ENCODE measurements at regions not wholly inside any gene's neighbourhood (a gene's known extent, or its start where the extent isn't known, plus 50 kb on each side); places are given as distances from the start of the nearest gene placed in this dataset.

GRCh38 chr4:184275766-184276165 lies 58.1 kb upstream of the ENPP6 start:
- no TSS peak for BruUV-seq (replicated peaks)
- ATAC-seq (ENCODE audit: low read depth) (no peak), DNase-seq (peak; percentile 33)
- no peaks in the 10 kb centered on the region for H3K36me3 ChIP-seq (ENCODE audit: control insufficient read depth, insufficient read depth, low read length)
- TF ChIP-seq NFE2L2 (IDR thresholded peaks at IDR 0.05; ENCODE audit: low read depth, low read length) (no peak), FOS (IDR thresholded peaks at IDR 0.05; ENCODE audit: low read depth, low read length) (no peak), CHD1 (IDR thresholded peaks at IDR 0.05; ENCODE audit: low read depth, low read length) (no peak), MAZ (IDR thresholded peaks at IDR 0.05; ENCODE audit: borderline replicate concordance, low read depth, low read length) (no peak), MXI1 (IDR thresholded peaks at IDR 0.05; ENCODE audit: borderline replicate concordance, low read depth, low read length) (no peak), RFX5 (IDR thresholded peaks at IDR 0.05; ENCODE audit: low read depth, low read length) (no peak), POLR2A (IDR thresholded peaks at IDR 0.05; ENCODE audit: low read depth, low read length) (no peak), CEBPB (IDR thresholded peaks at IDR 0.05; ENCODE audit: low read depth, low read length) (no peak), RAD21 (IDR thresholded peaks at IDR 0.05; ENCODE audit: low read length) (no peak)
- TF ChIP-seq, protein P1, sequence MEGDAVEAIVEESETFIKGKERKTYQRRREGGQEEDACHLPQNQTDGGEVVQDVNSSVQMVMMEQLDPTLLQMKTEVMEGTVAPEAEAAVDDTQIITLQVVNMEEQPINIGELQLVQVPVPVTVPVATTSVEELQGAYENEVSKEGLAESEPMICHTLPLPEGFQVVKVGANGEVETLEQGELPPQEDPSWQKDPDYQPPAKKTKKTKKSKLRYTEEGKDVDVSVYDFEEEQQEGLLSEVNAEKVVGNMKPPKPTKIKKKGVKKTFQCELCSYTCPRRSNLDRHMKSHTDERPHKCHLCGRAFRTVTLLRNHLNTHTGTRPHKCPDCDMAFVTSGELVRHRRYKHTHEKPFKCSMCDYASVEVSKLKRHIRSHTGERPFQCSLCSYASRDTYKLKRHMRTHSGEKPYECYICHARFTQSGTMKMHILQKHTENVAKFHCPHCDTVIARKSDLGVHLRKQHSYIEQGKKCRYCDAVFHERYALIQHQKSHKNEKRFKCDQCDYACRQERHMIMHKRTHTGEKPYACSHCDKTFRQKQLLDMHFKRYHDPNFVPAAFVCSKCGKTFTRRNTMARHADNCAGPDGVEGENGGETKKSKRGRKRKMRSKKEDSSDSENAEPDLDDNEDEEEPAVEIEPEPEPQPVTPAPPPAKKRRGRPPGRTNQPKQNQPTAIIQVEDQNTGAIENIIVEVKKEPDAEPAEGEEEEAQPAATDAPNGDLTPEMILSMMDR (conservative IDR thresholded peaks at IDR 0.05; ENCODE audit: low read depth, low read length) = no peak
- TF ChIP-seq, protein P2, sequence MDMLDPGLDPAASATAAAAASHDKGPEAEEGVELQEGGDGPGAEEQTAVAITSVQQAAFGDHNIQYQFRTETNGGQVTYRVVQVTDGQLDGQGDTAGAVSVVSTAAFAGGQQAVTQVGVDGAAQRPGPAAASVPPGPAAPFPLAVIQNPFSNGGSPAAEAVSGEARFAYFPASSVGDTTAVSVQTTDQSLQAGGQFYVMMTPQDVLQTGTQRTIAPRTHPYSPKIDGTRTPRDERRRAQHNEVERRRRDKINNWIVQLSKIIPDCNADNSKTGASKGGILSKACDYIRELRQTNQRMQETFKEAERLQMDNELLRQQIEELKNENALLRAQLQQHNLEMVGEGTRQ (IDR thresholded peaks at IDR 0.05; ENCODE audit: low read depth, low read length) = no peak
- TF ChIP-seq, protein P3, sequence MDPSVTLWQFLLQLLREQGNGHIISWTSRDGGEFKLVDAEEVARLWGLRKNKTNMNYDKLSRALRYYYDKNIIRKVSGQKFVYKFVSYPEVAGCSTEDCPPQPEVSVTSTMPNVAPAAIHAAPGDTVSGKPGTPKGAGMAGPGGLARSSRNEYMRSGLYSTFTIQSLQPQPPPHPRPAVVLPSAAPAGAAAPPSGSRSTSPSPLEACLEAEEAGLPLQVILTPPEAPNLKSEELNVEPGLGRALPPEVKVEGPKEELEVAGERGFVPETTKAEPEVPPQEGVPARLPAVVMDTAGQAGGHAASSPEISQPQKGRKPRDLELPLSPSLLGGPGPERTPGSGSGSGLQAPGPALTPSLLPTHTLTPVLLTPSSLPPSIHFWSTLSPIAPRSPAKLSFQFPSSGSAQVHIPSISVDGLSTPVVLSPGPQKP (IDR thresholded peaks at IDR 0.05; ENCODE audit: borderline replicate concordance, low read depth, low read length) = no peak
- H3K4me3 ChIP-seq (ENCODE audit: insufficient read depth, low read depth, low read length) = no peak overlapping the region
- no peak overlapping the region for H4K5ac ChIP-seq (ENCODE audit: low read depth, low read length)
- no peaks in the 10 kb centered on the region for H4K20me1 ChIP-seq (ENCODE audit: insufficient read depth, low read length)
- H2AK5ac ChIP-seq (ENCODE audit: low read depth, low read length) = no peak overlapping the region
- intact Hi-C loops (cut with micrococcal nuclease) = no loop called here
- no peak overlapping the region for H2BK15ac ChIP-seq (ENCODE audit: low read depth, low read length)
- CTCF ChIA-PET = no interaction called here
- no peak overlapping the region for H3K14ac ChIP-seq (replicated peaks; ENCODE audit: low read depth, low read length)
- H3K23ac ChIP-seq (ENCODE audit: low read depth, low read length) = no peak overlapping the region
- no peak overlapping the region for H3K4ac ChIP-seq (ENCODE audit: low read depth, low read length)
- dilution Hi-C loops (cut with HindIII; ENCODE audit: low sequenced_read_pairs, unreplicated experiment) = no loop called here
- no peak overlapping the region for H2BK5ac ChIP-seq (ENCODE audit: low read depth, low read length, poor library complexity, severe bottlenecking)
- H4K8ac ChIP-seq (ENCODE audit: low read depth in 2 of 2, low read length in 2 of 2) = no peak overlapping the region
- H2AFZ ChIP-seq (replicated peaks; ENCODE audit: low read length, poor library complexity) = no peak overlapping the region
- no peaks in the 10 kb centered on the region; the same call in 1 of the 2 replicates for H3K9me3 ChIP-seq (ENCODE audit: control insufficient read depth, insufficient read depth, low read length)
- peaks cover 9% of the 10 kb centered on the region for H3K4me1 ChIP-seq (ENCODE audit: control insufficient read depth, insufficient read depth, low read length)
- H3K56ac ChIP-seq (ENCODE audit: extremely low read depth, insufficient read depth, low read length) = no peak overlapping the region
- no peak overlapping the region for H4K91ac ChIP-seq (ENCODE audit: insufficient read depth, low read depth, low read length)
- no CpG with 5 or more reads among the region's 2 CpGs for WGBS, 2 experiments (ENCODE audit: extremely low coverage in 2 of 2, insufficient read length in 1 of 2)
- no peaks in the 10 kb centered on the region for H3K79me1 ChIP-seq (ENCODE audit: low read depth in 1 of 2, low read length in 2 of 2)
- H3K27me3 ChIP-seq (ENCODE audit: control insufficient read depth, insufficient read depth, low read length) = no peaks in the 10 kb centered on the region
- no peak overlapping the region for H3K27ac ChIP-seq (ENCODE audit: insufficient read depth, low read length)
- in situ Hi-C loops (cut with MboI; ENCODE audit: low sequenced_read_pairs) = no loop called here
- H3K9ac ChIP-seq (ENCODE audit: low read depth, low read length) = no peak overlapping the region
- H3K9me1 ChIP-seq (ENCODE audit: insufficient read depth, low read length) = no peaks in the 10 kb centered on the region
- no peak overlapping the region for H2BK20ac ChIP-seq (ENCODE audit: low read depth, low read length)
- H2AK9ac ChIP-seq (replicated peaks; ENCODE audit: low read depth, low read length, poor library complexity) = no peak overlapping the region
- POLR2A ChIA-PET (ENCODE audit: unreplicated experiment) = no interaction called here
- no peak overlapping the region for H3K18ac ChIP-seq (ENCODE audit: low read depth, low read length)
- no peak overlapping the region for H2BK120ac ChIP-seq (ENCODE audit: low read depth, low read length)
- H3K4me2 ChIP-seq (ENCODE audit: low read depth, low read length) = no peak overlapping the region

Measured in IMR-90 (cell line).